Choroid plexus epithelial cell (primary cell): ENCODE measurements at regions not wholly inside any gene's neighbourhood (a gene's known extent, or its start where the extent isn't known, plus 50 kb on each side); places are given as distances from the start of the nearest gene placed in this dataset.

ENCODE experiments used
- DNase-seq: peaks from one replicate; pipeline ENCODE4 v3.0.0-alpha.2; 2010; ENCODE audit warnings: low read depth
- H3K4me3 ChIP-seq: 2 replicates; pipeline ENCODE4 v1.5.1; 2011; ENCODE audit warnings: low read depth, mild to moderate bottlenecking, control low read depth, low read length, moderate library complexity
- CTCF ChIP-seq: conservative IDR thresholded peaks from 2 replicates; pipeline ENCODE4 v1.5.1; 2011; ENCODE audit warnings: low read depth, mild to moderate bottlenecking, control low read depth, inconsistent platforms, low read length, moderate library complexity

DNA sequence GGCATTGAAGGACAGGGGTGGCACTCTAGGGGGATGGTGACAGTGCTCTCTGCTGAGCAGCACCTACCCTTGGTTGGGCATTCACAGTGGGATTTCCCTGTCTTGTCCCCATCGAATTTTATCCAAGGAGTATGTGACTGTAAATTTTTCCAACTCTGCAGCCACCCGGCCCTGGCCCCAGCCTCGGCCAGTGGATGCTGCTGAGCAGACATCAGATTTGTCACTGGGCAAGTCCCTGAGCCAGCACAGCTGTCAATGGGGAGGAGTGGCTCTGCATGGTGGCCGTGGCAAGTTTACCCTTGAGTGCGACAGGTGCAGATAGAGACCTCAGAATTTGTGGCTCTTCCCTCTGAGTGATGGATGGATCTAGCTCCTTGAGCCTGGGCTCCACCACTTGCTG is 240.2 kb upstream of the CSF3R start:
- DNase-seq, result no peak
- TF ChIP-seq CTCF, result no peak
- H3K4me3 ChIP-seq, result no peak overlapping the region

GRCh38 chr1:36721261-36721660 is 238.5 kb upstream of the CSF3R start:
- no peak overlapping the region for H3K4me3 ChIP-seq
- no peak for TF ChIP-seq CTCF
- no peak for DNase-seq

GRCh38 chr1:36717431-36717830 is 234.7 kb upstream of the CSF3R start:
- no peak for TF ChIP-seq CTCF
- H3K4me3 ChIP-seq, result no peak overlapping the region
- DNase-seq, result no peak

DNA sequence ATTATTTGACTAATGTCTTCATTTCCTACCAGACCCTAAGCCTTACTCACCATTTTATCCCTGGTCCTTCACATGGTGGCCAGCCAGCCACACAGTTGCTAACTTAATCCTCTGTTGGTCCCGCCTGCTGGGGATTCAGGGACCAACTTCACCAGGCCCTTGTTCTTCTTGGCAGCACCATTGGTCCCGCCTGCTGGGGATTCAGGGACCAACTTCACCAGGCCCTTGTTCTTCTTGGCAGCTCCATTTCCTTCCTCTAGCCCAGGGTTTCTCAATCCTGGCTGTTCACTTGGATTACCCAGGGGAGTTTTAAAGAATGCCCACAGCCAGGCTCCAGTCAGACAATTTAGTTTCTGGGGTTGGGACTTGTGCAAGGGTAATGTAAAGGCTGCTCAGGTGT is 233.1 kb upstream of the CSF3R start:
- no peak for TF ChIP-seq CTCF
- DNase-seq, result no peak
- no peak overlapping the region for H3K4me3 ChIP-seq

DNA sequence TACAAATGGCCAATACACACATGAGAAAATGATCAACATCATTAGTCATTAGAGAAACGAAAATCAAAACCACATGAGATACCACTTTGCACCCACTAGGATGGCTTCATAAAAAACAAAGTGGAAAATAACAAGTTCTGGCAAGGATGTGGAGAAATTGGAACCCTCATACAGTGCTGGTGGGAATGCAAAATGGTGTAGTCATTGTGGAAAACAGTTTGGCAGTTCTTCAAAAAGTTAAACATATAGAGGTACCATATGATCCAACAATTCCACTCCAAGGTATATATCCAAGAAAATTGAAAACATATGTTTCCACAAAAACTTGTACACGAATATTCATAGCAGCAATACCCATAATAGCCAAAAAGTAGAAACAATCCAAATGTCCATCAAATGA is 231.6 kb upstream of the CSF3R start:
- no peak for TF ChIP-seq CTCF
- H3K4me3 ChIP-seq, result no peak overlapping the region
- no peak for DNase-seq

GRCh38 chr1:36711480-36711879 is 228.8 kb upstream of the CSF3R start:
- H3K4me3 ChIP-seq, result no peak overlapping the region
- no peak for TF ChIP-seq CTCF
- DNase-seq, result no peak

DNA sequence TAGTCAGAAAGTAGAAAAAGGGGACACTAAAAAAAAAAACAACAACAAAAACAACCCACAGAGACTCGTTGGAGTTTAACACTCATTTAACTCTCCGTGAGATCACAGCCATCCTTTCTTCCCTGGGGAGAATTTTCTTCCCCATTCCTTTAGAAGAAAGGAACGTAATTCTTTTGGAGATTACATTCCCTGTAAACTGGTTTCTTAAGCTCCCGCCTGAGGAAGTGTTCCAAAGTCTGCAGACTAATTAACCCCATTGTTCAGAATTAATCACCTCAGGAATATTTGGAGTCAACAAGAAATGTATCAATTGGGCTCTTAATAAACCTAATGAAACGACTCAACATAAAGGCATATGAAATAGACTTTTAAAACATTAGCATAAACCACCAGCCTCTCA is 228.2 kb upstream of the CSF3R start:
- no peak for TF ChIP-seq CTCF
- no peak for DNase-seq
- H3K4me3 ChIP-seq, result no peak overlapping the region
